ENCODE measurements at regions not wholly inside any gene's neighbourhood (a gene's known extent, or its start where the extent isn't known, plus 50 kb on each side); places are given as distances from the start of the nearest gene placed in this dataset.
A peak's percentile ranks its signal among the peaks of the same experiment; 100 is the strongest.
"Not testable (repeated sequence)": the region's sequence is repeated elsewhere in the genome, so short reads cannot be mapped to it uniquely, and the experiment has no call there.

- no peak for DNase-seq
Observed at GRCh38 chr6:22749696-22750095, 180.3 kb downstream of the HDGFL1 start.

- no peak for DNase-seq
Observed at GRCh38 chr6:22751223-22751622, 181.9 kb downstream of the HDGFL1 start.

GRCh38 chr6:22752522-22752921, 183.2 kb downstream of the HDGFL1 start:
- no peak for DNase-seq

GRCh38 chr6:22754061-22754460, 184.7 kb downstream of the HDGFL1 start:
- DNase-seq = no peak

- DNase-seq = no peak
Observed at GRCh38 chr6:22755605-22756004, 186.2 kb downstream of the HDGFL1 start.

GRCh38 chr6:22756365-22756764, 187.0 kb downstream of the HDGFL1 start:
- DNase-seq = no peak

GRCh38 chr6:22764496-22764895, 195.1 kb downstream of the HDGFL1 start:
- DNase-seq = no peak

GRCh38 chr6:22765015-22765414, 195.6 kb downstream of the HDGFL1 start:
- DNase-seq = no peak

- DNase-seq = no peak
Observed at GRCh38 chr6:22766979-22767378, 197.6 kb downstream of the HDGFL1 start.

- no peak for DNase-seq
Observed at GRCh38 chr6:22770054-22770453, 200.7 kb downstream of the HDGFL1 start.

- DNase-seq = no peak
Observed at GRCh38 chr6:22774129-22774528, 204.8 kb downstream of the HDGFL1 start.

GRCh38 chr6:22778438-22778837, 209.1 kb downstream of the HDGFL1 start:
- not testable (repeated sequence) for DNase-seq

- DNase-seq = no peak
Observed at GRCh38 chr6:22779062-22779461, 209.7 kb downstream of the HDGFL1 start.

GRCh38 chr6:22783931-22784330, 214.6 kb downstream of the HDGFL1 start:
- DNase-seq = no peak

GRCh38 chr6:22784601-22785410, 215.4 kb downstream of the HDGFL1 start:
- peak; percentile 69 for DNase-seq

GRCh38 chr6:22788038-22788437, 218.7 kb downstream of the HDGFL1 start:
- no peak for DNase-seq

GRCh38 chr6:22789315-22789714, 219.9 kb downstream of the HDGFL1 start:
- no peak for DNase-seq

GRCh38 chr6:22794844-22795243, 225.5 kb downstream of the HDGFL1 start:
- no peak for DNase-seq

- no peak for DNase-seq
Observed at GRCh38 chr6:22800451-22800850, 231.1 kb downstream of the HDGFL1 start.

GRCh38 chr6:22801831-22802230, 232.5 kb downstream of the HDGFL1 start:
- no peak for DNase-seq

GRCh38 chr6:22804620-22805261, 235.4 kb downstream of the HDGFL1 start:
- peak; percentile 35 for DNase-seq

GRCh38 chr6:22807261-22807660, 237.9 kb downstream of the HDGFL1 start:
- DNase-seq = no peak

- no peak for DNase-seq
Observed at GRCh38 chr6:22807818-22808217, 238.5 kb downstream of the HDGFL1 start.

GRCh38 chr6:22808466-22808865, 239.1 kb downstream of the HDGFL1 start:
- peak; percentile 16 for DNase-seq
